ENCODE measurements at regions not wholly inside any gene's neighbourhood (a gene's known extent, or its start where the extent isn't known, plus 50 kb on each side); places are given as distances from the start of the nearest gene placed in this dataset.

- H3K4me3 ChIP-seq (ENCODE audit: control insufficient read depth in 2 of 3, extremely low read depth in 1 of 3, insufficient read depth in 2 of 3, low read depth in 1 of 3, low read length in 3 of 3), result no peak overlapping the region
- no peak overlapping the region for H3K9ac ChIP-seq (ENCODE audit: control insufficient read depth, extremely low read depth, insufficient read depth, low read length)
- no peak overlapping the region for H3K27ac ChIP-seq (ENCODE audit: control insufficient read depth, insufficient read depth, low read length)
- no peak for TF ChIP-seq EZH2 (IDR thresholded peaks at IDR 0.05; ENCODE audit: low read length)
- TF ChIP-seq CTCF (optimal IDR thresholded peaks at IDR 0.05 in 1 of 3, IDR thresholded peaks at IDR 0.05 in 1 of 3, conservative IDR thresholded peaks at IDR 0.05 in 1 of 3; ENCODE audit: extremely low read depth in 1 of 3, insufficient read depth in 2 of 3, low read length in 3 of 3), result no peak
- H3K4me2 ChIP-seq (ENCODE audit: control insufficient read depth, extremely low read depth, insufficient read depth, low read depth, low read length), result no peak overlapping the region
- no peak overlapping the region for H2AFZ ChIP-seq (ENCODE audit: control insufficient read depth, low read length)
- no peaks in the 10 kb centered on the region for H3K79me2 ChIP-seq (ENCODE audit: control insufficient read depth, insufficient read depth, low read length)
- no peak for DNase-seq (ENCODE audit: low read depth, low spot score)
- no peak for FAIRE-seq
- dilution Hi-C loops (cut with MboI; ENCODE audit: extremely low pct_ligation_motif_present, low sequenced_read_pairs), result no loop called here
- H3K27me3 ChIP-seq (ENCODE audit: control insufficient read depth, extremely low read depth, insufficient read depth, low read length), result no peaks in the 10 kb centered on the region
- H3K9me3 ChIP-seq (ENCODE audit: control insufficient read depth, low read depth, low read length), result no peaks in the 10 kb centered on the region
- H3K9me1 ChIP-seq (ENCODE audit: control insufficient read depth, extremely low read depth, insufficient read depth, low read length), result no peaks in the 10 kb centered on the region
- no peaks in the 10 kb centered on the region for H4K20me1 ChIP-seq (ENCODE audit: control insufficient read depth, extremely low read depth, insufficient read depth, low read length)
- H3K4me1 ChIP-seq (ENCODE audit: control insufficient read depth, extremely low read depth, insufficient read depth, low read length), result no peaks in the 10 kb centered on the region
- no peaks in the 10 kb centered on the region for H3K36me3 ChIP-seq (ENCODE audit: control insufficient read depth in 2 of 2, extremely low read depth in 1 of 2, insufficient read depth in 2 of 2, low read length in 2 of 2)
Observed at GRCh38 chr16:8286348-8286747, 304.0 kb downstream of the TMEM114 start.

- Histone ChIP-seq H3K9ac (ENCODE audit: control insufficient read depth, extremely low read depth, insufficient read depth, low read length) (no peak overlapping the region), H3K27ac (ENCODE audit: control insufficient read depth, insufficient read depth, low read length) (no peak overlapping the region), H4K20me1 (ENCODE audit: control insufficient read depth, extremely low read depth, insufficient read depth, low read length) (no peaks in the 10 kb centered on the region), H3K9me1 (ENCODE audit: control insufficient read depth, extremely low read depth, insufficient read depth, low read length) (no peaks in the 10 kb centered on the region), H3K9me3 (ENCODE audit: control insufficient read depth, low read depth, low read length) (no peaks in the 10 kb centered on the region), H2AFZ (ENCODE audit: control insufficient read depth, low read length) (no peak overlapping the region), H3K79me2 (ENCODE audit: control insufficient read depth, insufficient read depth, low read length) (no peaks in the 10 kb centered on the region), H3K4me1 (ENCODE audit: control insufficient read depth, extremely low read depth, insufficient read depth, low read length) (no peaks in the 10 kb centered on the region), H3K27me3 (ENCODE audit: control insufficient read depth, extremely low read depth, insufficient read depth, low read length) (no peaks in the 10 kb centered on the region), H3K36me3 (ENCODE audit: control insufficient read depth in 2 of 2, extremely low read depth in 1 of 2, insufficient read depth in 2 of 2, low read length in 2 of 2) (no peaks in the 10 kb centered on the region), H3K4me3 (ENCODE audit: control insufficient read depth in 2 of 3, extremely low read depth in 1 of 3, insufficient read depth in 2 of 3, low read depth in 1 of 3, low read length in 3 of 3) (no peak overlapping the region), H3K4me2 (ENCODE audit: control insufficient read depth, extremely low read depth, insufficient read depth, low read depth, low read length) (no peak overlapping the region)
- no peak for FAIRE-seq
- dilution Hi-C loops (cut with MboI; ENCODE audit: extremely low pct_ligation_motif_present, low sequenced_read_pairs), result no loop called here
- DNase-seq (ENCODE audit: low read depth, low spot score), result no peak
- no peak for TF ChIP-seq CTCF (optimal IDR thresholded peaks at IDR 0.05 in 1 of 3, IDR thresholded peaks at IDR 0.05 in 1 of 3, conservative IDR thresholded peaks at IDR 0.05 in 1 of 3; ENCODE audit: extremely low read depth in 1 of 3, insufficient read depth in 2 of 3, low read length in 3 of 3)
- no peak for TF ChIP-seq EZH2 (IDR thresholded peaks at IDR 0.05; ENCODE audit: low read length)
Observed at GRCh38 chr16:8283195-8283594, 307.1 kb downstream of the TMEM114 start.
